HG03457 (cell line): ENCODE measurements at regions not wholly inside any gene's neighbourhood (a gene's known extent, or its start where the extent isn't known, plus 50 kb on each side); places are given as distances from the start of the nearest gene placed in this dataset.
"Not testable (repeated sequence)": the region's sequence is repeated elsewhere in the genome, so short reads cannot be mapped to it uniquely, and the experiment has no call there.

ENCODE experiments used
- ATAC-seq: cut with Tn5 transposase; IDR thresholded peaks from one replicate; pipeline ENCODE4 v1.9.1; 2021; ENCODE audit warnings: moderate number of reproducible peaks; ENCODE audit not compliant: unreplicated experiment

- ATAC-seq = no peak
Observed at GRCh38 chr5:119879446-119879845, 250.1 kb downstream of the FAM170A start.

DNA sequence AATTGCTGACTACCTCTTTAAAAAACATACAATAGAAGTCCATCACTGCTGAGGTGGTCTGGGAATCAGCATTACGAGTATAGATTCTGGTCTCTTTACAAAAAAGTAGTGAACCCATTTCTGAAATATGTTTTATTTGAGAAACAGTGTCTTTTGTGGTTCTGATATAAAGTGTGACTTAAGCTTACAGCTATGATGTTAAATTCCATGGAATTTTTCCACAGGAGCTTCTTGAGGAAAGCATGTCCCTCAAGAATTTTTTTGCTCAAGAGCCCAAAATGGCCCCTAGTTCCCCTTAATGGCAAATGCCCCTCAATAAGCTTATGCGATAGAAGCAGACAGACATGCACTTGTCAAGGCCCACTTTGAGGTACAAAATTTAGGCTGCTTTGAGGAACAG lies 265.7 kb downstream of the FAM170A start:
- no peak for ATAC-seq

DNA sequence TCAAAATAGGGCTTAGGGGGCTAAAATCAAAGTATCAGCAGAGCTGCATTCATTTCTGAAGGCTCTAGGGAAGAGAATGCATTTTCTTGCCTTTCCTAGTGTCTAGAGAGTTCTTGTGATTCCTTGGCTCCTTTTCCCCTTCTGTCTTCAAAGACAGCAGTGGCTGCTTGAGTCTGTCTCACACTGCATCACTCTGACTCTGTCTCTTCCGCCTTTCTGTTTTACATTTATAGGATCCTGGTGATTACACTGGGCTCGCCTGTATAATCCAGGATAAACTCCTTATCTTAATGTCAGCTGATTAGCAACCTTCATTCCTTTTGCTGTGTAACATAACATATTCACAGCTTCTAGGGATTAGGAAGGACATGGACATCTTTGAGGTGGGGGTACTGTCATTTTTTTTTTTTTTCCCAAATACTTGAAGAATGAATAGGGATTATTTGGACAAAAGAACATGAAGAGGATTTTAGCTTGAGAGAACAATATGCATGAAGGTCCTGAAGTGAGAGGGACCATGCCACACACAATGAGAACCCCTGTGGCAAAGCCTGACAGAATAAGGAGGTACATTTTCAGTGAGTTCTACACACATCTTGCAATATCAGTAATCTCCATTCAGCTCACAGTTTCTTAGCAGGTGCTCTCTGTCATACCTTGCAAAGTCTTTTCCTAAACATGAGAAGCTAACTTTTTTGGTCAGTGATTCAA lies 267.6 kb downstream of the FAM170A start:
- ATAC-seq = no peak

GRCh38 chr5:119897537-119898370 lies 268.4 kb downstream of the FAM170A start:
- no peak for ATAC-seq

DNA sequence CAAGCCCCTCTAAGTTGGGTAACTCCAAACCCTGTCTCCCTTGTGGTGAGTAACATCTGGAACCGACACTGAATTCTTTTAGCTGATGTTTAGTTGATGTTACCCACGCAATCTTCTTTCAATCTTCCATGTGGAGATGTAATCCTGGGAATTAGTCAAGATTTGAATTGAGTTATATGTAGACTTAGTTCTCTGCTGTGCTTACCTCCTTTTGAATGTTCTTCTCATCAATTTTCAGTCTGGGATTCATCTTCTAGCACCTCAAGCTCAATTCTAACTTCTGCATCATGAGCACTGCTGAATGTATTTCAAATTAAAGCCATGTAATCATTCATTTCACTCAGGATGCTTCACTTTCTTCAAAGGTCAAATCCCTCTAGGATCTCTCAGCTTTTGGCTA lies 270.6 kb downstream of the FAM170A start:
- ATAC-seq = no peak

DNA sequence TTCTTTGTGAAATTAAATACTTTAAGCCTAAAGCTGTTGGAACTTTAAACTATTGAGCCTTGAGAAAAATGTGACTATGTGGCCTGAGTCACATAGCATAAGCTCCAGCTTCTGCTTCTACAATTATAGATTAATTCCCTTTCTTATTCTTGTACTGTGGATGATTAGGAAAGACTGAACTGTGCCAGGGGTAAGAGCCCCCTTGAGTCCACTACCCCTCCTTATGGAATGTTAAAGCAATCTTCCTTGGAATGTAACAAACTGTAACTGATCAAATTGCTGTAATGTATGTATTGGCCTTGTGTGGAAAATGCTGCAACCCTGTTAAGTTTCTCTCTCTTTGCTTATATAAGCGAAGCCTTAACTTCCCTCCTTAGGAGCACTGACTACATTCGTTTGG lies 273.2 kb downstream of the FAM170A start:
- ATAC-seq = no peak

DNA sequence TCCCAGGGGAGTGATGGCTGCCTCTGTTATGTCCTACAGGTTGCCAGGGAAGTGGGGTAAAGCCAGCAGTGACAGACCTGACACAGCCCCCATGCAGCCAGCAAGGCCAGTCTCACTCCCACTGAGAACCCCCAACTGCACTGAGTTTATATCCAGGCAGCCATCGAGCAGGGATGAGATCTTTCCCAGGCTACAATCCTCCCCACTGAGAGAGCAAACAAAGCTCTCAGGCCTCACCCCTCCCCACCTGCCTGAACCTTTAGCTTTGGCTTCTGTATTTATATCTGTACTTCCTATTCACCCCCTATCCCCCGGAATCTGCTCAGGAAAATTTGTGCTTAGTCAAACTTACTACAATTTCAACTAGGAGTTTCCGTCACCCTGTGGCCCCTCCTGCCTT lies 284.1 kb downstream of the FAM170A start:
- no peak for ATAC-seq

DNA sequence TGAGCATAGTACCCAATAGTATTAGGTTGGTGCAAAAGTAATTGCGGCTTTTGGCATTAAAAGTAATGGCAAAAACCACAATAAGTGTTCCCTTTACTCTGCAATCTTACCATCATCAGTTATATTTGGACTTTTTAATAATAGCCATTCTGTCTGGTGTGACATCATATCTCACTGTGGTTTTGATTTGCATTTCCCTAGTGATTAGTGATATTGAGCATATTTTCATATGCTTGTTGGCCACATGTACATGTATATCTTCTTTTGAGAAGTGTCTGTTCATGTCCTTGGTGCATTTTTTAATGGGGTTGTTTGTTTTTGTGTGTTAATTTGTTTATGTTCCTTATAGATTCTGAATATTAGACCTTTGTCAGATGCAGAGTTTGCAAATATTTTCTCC lies 289.9 kb downstream of the FAM170A start:
- ATAC-seq = no peak

- ATAC-seq = no peak
Observed at GRCh38 chr5:119926301-119926700, 296.9 kb downstream of the FAM170A start.

DNA sequence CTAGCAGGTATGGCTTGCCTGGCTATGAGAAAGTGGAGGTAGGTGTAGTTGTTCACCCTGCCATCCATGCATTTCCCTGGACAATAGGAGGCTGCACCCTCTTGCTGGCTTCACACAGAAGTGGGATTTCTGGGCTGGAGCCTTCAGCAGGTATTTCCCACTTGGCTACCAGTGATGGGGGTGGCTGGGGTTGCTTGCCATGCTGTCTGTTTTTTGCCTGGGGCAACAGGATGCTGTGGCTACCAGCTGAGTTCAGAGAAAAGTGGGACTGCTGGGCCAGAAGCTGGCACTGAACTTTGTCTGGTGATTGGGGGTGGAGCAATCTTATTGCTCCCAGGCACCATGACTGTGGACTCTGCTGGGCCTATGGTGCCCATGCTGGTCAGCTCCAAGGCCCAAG lies 299.6 kb downstream of the FAM170A start:
- no peak for ATAC-seq

- no peak for ATAC-seq
Observed at GRCh38 chr5:119930490-119930889, 301.1 kb downstream of the FAM170A start.

DNA sequence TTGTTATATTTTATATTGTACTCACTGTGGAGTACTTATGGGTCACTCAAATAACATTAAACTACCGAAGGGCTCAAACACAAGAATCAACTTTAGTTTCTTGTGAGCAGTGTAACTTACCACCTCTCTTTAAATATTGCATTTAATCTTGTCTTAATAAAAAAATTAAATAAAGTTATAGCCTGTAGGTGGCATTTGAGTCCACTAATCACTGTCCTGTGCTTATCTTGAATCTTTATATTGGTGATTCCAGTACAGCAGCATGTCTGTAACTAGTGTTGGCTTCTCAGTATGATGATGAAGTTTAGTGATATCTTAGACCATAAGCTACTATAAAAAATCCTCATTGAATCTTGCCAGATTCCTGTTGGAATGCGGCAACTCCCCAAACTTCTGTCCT lies 313.8 kb downstream of the FAM170A start:
- no peak for ATAC-seq

DNA sequence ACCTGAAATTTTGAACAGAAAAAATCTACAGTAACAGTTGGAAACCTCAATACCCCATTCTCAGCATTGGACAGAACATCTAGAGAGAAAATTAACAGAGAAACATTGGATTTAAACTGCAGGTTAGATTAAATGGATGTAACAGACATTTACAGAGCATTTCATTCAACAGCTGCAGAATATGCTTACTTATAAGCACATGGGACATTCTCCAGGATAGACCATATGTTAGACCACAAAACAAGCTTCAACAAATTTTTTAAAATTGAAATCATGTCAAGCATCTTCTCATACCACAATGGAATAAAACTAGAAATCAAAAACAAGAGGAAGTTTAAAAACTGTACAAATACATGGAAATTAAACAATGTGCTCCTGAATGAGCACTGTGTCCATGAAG lies 316.3 kb downstream of the FAM170A start:
- no peak for ATAC-seq

DNA sequence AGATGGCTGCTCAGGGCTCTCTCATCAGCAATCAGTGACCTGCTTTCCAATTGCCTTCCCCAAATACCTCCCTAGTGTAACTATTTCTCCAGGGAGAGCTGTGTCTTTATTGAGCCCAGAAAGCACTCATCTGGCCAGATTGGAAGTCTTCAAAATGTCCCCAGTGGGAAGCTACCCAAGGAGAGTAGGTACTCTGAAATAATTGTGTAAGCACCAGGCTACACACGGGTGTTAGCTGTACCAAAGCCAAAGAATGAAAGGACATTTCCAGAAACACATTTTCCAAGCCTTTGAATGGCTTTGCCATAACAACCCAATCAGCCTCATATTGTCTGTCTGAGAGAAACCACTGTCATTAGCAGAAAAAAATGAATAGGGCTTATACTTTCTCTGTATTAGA lies 318.8 kb downstream of the FAM170A start:
- no peak for ATAC-seq

DNA sequence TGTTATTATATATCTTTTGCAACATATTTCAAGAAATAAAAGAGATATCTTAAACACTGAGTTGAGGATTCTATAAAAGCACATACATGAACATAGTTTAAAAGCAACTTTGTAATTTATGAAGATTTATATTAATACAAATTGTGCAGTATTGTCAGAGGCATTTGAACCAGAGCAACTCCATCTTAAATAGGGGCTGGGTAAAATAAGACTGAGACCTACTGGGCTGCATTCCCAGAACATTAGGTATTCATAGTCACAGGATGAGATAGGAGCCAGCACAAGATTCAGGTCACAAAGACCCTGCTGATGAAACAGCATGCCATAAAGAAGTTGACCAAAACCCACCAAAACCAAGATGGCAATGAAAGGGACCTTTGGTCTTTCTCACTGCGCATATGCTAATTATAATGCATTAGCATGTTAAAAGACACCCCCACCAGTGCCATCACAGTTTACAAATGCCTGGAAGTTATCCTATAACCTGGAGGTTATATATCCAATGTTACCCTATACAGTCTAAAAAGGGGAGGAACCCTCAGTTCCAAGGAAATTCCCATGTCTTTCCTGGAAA lies 320.2 kb downstream of the FAM170A start:
- no peak for ATAC-seq

- no peak for ATAC-seq
Observed at GRCh38 chr5:119951330-119951934, 322.1 kb downstream of the FAM170A start.

DNA sequence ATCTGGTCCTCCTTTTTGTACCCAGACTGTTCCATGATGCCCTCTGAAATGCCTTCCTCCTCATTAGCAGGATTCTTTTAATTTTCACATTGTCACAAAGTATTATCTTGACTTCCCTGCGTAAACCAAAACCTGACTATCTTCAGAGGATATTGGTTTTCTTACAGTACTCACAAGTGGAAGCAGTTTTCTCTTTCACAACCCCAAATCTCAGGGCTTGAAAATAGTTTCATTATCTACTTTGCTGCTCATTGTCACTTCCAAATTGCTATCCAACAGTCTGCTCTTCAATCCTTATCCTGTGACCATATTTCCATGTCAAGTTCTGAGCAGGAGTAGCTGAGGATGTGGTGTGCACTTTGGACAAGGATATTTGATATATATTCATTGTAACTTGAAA lies 324.1 kb downstream of the FAM170A start:
- no peak for ATAC-seq

DNA sequence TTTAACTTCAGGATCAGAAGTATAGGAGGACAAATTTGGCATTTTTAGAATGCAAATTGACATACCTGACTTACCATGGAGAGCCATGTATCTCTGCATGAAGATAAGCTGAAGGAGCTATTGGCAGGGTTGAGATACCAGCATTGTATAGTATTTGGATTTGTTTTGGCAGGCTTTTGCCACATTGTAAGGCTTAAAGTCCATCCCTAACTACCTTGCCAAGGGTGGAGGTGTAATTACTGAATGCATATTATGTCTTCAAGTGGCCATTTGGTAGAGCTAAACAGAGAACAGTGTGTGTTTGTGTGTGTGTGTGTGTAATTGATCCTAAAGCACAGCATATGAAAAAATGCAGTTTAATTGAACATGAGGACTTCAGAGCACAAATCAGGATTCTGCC lies 324.7 kb downstream of the FAM170A start:
- ATAC-seq = no peak

- ATAC-seq = no peak
Observed at GRCh38 chr5:119961993-119962392, 332.6 kb downstream of the FAM170A start.

DNA sequence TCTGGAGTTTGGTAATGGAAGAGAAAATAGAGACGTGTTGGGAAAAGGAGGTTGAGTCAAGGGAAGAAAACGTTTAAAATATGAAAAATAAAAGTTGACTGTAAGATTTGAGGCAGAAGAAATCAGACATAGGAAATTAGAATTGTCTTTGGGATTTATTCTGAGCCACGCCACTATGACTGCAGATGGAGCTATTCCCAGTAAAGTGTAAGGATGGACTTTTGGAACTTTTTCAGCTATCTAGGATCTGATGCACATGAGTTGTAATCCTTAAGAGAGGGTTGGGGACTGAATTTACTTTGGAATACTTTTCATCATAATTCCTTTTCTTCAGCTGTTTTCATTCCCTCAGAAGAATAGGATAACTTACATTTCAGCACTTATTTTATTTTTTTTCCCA lies 336.7 kb downstream of the FAM170A start:
- no peak for ATAC-seq

DNA sequence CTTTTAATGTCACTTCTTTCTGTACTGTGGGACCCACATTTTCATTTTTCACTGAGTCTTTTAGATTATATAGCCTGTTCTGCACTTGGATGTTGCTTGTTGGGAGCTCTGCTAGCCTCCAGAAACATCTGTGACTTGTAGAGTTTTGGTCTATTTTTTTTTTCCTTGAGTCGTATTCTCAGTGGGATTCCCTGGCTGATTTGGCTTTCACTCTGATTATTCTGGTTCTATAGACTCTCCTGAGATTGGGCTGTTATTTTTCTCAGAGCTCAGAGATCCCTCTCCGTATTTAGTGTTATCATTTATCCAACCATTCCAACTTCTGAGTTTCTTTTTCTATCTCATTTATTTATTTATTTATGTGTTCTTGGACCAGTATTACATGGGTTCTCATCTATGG lies 339.3 kb downstream of the FAM170A start:
- ATAC-seq = no peak

GRCh38 chr5:119987077-119987476 lies 357.7 kb downstream of the FAM170A start:
- not testable (repeated sequence) for ATAC-seq
